ENCODE measurements at regions not wholly inside any gene's neighbourhood (a gene's known extent, or its start where the extent isn't known, plus 50 kb on each side); places are given as distances from the start of the nearest gene placed in this dataset.
"Not testable (repeated sequence)": the region's sequence is repeated elsewhere in the genome, so short reads cannot be mapped to it uniquely, and the experiment has no call there.

DNA sequence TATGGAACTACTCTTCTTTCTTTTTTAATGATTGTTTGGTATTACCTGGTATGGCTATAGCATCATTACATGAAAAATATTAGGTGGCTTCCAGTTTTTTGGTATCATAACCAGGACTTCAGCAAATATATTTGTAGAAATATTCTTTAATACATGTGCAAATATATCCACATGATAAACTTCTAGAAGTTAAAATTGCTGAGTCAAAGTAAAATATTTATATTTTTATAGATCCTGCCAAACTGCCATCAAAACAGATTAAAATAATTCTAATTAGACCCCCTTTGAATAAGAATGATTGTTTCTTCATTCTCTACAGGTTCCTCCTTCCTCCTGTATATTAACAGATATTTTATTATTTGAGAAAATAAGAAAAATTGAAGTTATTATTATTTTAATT, 708.5 kb upstream of the INTU start:
- DNase-seq = no peak

DNA sequence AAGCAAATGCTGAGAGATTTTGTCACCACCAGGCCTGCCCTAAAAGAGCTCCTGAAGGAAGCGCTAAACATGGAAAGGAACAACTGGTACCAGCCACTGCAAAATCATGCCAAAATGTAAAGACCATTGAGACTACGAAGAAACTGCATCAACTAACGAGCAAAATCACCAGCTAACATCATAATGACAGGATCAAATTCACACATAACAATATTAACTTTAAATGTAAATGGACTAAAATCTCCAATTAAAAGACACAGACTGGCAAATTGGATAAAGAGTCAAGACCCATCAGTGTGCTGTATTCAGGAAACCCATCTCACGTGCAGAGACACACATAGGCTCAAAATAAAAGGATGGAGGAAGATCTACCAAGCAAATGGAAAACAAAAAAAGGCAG, 702.7 kb upstream of the INTU start:
- DNase-seq = not testable (repeated sequence)

DNA sequence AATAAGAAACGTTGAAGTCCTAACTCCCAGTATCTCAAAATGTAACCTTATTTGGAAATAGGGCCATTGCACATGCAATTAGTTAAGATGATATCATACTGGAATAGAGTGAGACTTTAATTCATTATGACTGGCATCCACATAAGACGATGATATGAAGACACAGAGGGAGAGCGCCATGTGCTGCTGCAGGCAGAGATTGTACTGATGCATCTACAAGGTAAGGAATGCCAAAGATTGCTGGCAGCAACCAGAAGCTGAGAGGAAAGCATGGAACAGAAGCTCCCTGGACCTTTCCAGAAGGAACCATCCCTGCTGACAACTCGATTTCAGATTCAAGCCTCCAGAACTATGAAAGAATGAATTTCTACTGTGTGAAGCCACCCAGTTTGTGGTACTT, 697.0 kb upstream of the INTU start:
- DNase-seq = no peak

DNA sequence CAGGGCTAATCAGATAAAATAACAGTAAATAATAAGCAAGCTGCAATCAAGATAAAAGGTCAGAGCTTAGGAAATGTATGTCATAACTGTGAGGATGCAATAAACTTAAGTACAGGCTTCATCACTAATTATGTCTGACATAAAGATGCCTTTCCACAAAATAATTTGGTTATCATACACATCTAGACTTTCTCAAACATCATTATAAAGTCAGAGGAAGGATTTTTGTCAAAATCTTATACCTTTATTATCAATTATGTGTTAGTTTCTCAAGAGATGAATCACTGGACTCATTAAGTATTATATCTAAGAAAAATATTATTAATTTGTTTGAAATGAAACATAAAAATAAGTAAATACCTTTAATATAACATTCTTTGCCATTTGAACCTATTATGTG, 695.4 kb upstream of the INTU start:
- no peak for DNase-seq

DNA sequence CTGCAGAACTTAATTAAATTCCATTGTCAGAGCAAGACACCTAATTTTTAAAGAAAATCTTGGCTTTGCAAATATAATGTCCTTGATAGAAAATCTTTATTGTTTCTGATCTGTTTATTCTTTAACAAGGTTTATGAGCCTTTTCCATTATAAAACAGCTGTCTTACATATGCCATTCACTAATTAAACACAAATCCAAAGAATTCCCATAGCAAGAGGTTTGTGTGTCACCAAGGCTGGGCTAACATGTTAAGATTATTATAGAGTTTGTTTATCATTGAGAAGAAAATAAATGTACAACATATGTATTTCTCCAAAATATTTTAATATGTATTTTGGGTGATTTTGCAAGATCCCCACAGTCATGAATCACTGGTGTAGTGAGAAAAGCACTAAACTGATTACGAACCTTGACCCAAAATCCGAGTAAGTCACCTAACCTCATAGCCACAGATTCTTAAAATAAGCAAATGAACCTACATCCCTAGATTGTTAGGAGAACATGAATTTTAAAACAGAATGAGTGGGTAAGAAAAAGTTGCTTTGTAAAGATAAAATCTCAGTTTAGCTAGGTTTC, 694.8 kb upstream of the INTU start:
- DNase-seq = no peak

DNA sequence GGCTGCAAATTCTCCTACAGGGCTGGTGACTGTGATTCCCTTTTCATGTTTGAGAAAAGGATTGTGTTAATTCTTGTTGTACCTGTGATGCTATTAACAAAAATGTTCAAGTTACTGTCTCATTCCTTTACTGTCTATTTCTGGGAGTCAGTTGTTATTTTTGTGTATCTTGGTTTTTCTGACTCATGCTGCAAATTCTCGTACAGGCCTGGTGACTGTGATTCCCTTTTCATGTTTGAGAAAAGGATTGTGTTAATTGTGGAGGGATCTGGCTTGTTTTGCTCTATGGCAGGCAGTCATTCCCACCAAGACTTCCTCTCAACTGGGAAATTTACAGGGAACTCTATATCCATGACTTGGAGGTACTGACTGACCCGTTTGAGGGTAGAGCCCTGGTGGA, 693.4 kb upstream of the INTU start:
- no peak for DNase-seq

DNA sequence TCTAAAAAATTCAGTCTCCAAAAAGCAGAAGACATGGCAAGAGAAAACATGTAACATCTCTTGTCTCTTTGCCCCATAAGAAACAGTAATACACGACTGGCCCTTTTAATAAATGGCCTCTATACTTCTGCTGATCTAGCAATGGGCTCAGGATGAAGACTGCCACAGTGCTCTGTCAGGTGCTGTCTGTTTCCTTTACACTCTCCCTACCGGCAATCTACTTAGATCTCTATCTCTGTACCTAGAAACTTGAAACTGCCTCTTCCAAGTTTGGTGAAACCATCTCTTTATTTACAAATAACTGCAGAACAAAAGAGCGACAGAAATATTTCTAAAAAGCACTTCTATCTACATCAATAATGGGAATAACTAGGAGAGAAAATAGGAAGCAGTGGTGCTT, 685.2 kb upstream of the INTU start:
- no peak for DNase-seq

DNA sequence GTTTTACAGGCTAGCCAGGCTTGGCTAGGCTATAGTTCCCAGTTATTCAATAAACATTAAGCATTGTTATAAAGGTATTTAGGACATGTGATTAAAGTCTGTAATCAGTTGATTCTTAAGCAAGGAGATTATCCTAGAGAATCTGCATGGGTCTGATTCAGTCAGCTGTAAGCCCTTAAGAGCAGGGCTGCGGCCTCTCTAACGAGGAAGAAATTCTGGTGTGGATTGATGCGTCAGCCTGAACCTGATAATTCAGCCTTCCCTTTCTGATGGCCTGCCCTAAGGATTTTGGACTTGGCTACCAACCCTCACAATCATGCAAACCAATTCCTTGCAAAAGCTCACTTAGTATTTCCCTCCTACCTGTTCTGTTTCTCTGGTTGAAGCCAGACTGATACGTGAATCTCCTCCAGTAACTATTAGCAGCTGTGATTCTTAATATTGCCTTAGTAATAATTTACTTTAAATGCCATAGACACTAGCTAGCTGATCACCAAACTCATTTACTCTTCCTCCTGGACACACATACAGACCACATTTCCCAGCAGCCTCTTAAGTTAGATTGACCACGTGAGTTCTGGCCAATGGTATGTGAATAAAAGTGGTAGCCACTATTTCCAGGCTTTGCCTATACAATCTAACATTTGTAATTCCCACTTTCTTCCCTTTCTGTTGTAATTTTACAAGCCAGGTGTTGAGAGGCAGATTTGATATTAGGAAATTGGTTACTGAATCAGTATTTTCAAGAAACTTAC, 678.0 kb upstream of the INTU start:
- DNase-seq = no peak

DNA sequence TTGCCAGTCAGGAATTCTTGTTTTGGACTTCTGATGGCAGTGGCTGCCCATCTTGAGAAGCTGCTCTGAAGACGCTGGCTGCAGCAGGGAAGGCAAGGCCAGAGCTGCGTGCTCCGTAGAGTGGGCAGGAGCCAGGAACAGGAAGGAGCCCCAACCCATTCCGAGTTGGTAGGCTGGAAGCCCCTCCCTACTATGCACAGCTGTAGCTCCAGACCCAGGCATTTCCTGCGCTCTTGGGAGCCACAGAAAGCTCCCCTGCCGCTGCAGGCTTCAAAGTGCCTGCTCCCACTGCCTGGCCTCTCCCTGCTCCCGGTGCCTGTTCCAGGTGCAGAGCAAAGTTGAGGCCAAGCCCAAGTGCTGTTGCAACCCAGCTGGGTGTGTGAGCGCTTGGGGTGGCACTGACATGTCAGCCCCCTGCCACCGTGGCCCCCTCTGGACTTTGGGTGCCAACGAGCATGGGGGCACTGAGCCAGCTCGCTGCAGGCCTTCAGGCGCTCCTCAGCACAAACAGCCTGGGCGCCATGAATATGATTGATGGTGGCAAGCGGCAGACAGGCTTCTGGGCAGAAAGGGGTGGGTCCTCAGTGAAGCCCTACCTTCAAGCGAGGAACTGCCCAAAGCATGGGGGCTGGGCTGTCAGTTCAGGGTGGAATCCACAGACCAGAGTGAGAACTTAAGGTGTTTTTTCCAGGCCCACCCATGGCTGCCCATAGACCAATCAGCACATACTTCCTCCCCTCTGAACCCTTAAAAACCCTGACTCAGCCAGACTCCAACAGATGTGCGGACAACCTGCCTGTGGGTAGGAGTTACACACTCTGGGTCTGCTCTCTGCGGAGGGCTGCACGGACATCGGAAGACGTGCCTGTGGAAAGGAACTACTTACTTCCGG, 677.2 kb upstream of the INTU start:
- no peak for DNase-seq

DNA sequence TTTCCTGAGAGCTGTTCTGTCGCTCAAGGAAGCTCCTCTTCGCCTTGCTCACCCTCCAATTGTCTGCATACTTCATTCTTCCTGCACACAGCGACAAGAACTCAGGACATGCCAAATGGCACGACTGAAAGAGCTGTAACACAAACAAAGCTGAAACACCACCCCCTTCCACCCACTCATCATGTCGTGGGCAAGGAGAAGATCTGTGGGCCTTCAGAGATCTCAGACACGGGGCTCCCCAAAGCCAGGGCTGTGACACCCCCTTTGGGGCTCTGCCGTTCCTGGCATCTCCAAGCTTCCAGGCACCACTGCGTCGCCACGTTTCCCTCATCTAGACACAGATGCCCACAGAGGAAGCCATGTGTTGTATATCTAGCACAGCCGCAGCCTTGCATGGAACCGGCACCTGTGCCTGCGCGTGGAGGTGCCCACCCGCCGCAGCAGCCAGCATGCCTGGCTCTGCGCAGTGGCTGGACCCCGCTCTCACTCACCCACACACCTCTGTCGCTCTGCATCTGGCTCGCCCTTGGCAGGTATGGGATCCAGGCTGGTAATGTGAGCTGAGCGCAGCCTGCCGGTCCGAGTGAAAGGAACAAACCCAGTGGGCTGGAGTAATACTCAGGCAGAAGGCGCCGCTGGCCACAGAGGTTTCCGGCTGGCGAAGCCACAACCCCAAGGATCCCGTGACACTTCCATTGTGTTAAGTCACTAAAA, 676.4 kb upstream of the INTU start:
- DNase-seq = no peak

DNA sequence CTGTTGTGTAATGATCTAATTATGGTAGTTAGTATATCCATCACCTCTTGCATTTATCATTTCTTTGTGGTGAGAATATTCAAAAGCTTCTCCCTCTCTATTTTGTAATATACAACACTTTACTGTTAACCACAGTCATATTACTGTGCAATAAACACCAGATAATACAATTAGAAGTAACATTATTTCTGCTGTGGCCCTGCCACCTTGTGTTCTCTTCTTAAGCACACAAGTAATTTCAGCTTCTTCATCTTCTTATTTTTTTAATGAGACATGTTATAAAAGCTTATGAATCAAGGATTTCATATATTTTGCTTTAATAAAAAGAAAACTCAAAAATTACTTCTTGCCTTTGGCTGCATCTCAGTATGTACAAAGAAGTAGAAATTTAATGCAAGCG, 675.2 kb upstream of the INTU start:
- DNase-seq = no peak

DNA sequence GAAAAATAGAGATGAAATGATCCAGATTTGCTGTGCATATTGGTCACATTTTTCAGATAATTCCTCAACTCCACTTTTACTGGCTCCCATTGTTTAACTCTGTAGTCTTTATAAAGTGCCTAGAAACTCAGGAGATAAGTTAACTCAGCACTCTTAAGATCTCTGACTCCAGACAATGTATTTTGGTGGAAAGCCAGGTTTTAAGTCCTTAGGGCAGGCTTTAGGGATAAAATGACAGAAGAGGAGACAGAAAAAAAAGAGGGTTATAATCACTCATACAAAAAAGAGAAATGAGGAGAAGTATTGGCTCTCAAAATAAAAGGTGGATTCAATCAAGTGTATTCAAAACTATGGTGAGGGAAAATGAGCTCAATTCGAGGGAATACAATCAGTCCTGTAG, 674.8 kb upstream of the INTU start:
- no peak for DNase-seq

DNA sequence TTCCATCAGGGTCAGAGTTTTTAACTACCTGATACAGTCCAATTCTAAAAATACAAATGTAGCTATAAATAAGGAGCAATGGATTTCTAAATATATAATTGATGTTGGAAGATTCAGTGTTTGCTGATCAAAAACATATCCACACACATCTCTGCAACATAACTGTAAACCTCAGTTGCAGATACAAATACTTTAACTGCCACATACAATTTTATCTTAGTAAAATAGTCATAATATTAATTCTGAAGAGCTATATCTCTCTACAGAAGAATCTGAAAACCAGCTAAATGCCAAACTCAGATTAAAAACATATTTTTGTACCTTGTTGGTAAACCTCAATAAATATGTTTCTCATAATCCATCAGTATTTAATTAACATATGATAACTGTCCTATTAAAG, 674.3 kb upstream of the INTU start:
- DNase-seq = no peak

DNA sequence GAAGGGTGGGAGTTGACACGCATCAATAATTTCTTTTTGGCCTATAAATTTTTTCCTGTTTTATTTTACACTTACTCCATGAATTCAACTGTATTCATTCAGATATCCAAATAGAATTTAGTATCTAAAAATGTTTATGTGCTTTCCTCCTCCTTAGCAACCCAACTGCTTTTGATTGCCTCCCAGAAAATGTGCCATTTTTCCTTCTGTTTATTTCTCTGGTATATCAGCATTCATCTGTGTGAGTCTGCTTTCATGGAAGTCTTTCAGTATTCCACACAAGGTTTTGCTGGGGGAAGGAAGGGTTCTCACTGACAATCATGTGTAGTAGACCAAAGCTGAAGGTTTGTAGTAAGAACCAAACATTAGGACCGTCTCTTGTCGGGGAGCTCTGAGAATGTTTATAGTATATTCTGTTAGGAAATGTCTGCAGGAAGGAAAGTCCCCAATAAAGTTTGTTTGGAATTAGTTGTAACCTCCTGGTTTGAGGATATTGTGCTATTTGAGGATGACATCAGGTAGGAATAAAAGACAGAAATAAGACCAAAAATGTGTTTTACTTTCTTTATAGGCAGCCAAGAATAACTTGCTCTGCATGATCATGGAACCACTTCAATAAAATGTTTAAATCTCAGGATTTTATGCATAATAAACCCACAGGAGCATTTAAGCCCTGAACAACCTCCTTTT, 673.6 kb upstream of the INTU start:
- DNase-seq = no peak

DNA sequence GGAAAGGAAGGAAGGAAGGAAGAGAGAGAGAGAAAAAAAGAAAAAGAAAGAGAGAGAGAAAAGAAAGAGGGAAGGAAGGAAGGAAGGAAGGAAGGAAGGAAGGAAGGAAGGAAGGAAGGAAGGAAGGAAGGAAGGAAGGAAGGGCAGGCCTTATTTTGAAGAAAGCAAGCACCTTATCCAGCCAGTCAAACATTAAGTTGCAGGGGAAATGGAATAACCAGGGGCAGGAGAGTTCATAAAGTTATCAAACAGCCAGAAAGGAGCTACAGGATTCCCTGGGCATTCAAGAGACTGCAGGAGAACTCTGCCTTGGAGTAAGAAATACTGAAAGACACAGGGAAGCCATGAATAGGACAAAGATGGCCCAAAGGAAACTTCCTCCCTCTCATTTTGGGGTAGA, 672.0 kb upstream of the INTU start:
- no peak for DNase-seq

DNA sequence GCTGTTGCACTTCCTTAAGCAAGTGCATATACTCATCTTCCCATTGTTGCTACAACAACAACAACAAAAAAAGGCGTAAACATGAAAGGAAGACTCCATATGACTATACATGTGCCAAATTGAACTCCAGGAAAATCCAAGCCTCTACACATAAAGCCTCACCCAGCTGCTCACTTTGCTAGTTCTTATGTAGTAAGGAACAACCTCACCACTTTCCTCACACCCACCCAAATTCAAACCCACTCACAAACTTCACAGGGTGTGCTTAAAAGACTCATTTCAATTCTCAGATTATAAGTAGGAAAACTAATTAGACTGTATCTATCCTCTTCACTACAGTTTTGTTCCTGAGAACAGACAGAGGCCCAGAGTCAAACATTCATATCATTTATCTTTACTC, 671.1 kb upstream of the INTU start:
- no peak for DNase-seq

DNA sequence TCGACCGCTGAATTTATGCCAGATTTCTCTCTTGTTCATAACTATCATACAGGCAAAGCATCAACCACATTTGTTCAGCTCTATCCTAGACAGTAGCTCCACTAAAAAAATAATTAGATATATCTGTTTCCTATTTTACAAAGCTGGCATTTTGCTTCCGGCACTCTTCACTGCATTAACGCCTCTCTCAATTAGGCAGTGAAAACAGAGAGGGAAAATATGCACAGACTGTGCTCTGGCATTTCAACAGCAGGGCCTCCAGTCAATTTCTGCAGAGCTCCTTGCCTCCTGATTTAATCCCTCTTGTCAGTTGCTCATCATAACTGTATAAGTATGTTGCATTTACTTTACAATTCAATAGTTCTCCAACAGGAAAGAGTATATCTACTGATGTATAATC, 666.9 kb upstream of the INTU start:
- no peak for DNase-seq

DNA sequence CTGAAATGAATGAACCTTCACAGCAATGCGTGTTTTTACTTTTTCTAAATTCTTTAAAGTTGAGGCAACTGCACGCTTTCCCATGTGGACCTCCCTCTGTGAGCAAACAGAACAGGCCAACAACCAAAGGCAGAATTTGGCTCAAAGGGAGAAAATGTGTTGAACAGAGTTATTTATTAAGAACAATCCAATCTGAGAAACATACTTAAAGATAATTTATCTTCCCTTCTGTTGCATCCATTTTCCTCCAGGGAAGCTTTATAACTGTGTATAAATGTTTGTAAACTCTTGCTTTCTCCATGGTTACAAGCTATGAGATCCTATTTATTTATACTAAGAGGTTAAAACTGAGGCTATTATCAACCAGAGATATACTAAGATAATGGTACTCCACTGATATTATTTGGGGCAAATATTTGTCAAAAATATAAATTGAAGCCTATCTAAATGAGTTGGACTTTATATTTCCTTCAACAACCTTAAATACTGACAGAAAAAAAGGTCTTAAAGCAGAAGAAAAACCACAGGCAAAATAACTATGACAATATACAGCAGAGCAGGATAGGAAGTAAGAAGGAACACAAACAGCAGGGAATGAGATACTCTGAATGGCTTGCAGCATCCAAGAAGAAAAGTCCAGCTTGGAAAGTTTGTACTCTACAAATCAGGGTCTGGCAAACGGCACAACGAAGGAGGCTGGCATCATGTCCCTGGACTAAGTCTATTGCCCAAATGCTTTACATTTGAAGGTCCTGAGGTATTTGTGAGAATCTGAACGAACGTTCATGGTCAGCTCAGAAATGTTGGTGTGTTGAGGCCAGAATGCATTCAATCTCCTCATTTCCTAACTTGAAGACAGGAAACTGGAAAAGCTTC, 663.2 kb upstream of the INTU start:
- peak; percentile 48 for DNase-seq

DNA sequence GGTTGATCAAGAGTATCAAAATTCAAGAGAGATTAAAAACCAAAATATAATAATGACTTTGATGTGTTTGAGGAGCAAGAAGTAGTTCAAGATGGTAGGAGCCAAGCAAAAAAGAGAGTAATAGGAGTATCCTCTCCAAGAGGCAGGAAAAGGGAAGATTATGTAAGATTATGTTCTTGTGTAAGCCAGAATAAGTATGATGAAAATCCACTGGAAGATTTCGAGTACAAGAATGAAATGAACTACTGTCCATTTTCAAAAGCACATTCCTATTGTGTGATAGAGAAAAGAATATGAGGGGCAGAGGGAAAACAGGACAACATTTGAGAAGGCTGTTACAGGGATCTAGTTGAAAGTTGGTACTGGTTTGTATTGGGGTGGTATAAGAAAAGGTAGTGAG, 659.6 kb upstream of the INTU start:
- no peak for DNase-seq

DNA sequence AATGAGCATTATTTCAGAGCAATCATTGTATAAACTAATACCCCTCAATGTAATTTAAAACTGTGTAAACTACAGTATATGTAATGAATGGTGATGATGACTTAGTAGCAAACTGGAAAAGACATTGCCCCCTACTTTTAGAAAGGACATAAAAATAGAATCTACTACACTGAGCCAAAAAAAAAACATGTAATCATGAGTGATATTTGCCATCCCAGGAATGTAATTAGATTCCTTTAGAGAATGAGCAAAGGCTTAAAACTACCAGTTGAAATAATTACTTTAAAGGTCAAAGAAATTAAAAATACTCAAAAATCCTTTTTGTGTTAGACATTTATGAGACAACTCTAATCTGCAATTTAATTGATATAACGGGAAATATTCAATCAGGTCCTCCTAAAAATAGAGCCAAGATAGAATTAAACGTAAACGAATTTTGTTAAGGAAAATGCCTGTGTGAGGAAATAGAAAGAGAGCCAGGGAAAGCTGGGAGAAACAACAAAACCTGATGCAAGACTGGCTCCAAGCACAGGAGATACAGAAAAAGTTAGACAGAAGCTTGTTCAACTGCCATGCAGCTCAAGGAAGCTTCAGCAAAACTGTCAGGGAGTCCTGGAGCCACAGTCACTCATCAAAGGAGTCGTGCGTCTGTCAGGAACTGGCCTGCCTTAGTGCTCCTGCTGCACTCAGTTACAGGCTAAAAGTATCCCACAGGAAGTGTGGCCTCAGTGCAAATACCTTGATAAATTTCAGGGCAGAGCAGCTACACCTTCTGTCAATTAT, 655.7 kb upstream of the INTU start:
- no peak for DNase-seq
